HG03457 (cell line): ENCODE measurements at regions not wholly inside any gene's neighbourhood (a gene's known extent, or its start where the extent isn't known, plus 50 kb on each side); places are given as distances from the start of the nearest gene placed in this dataset.
"Not testable (repeated sequence)": the region's sequence is repeated elsewhere in the genome, so short reads cannot be mapped to it uniquely, and the experiment has no call there.

Experiments
- ATAC-seq: cut with Tn5 transposase; IDR thresholded peaks from one replicate; pipeline ENCODE4 v1.9.1; 2021; ENCODE audit warnings: moderate number of reproducible peaks; ENCODE audit not compliant: unreplicated experiment

DNA sequence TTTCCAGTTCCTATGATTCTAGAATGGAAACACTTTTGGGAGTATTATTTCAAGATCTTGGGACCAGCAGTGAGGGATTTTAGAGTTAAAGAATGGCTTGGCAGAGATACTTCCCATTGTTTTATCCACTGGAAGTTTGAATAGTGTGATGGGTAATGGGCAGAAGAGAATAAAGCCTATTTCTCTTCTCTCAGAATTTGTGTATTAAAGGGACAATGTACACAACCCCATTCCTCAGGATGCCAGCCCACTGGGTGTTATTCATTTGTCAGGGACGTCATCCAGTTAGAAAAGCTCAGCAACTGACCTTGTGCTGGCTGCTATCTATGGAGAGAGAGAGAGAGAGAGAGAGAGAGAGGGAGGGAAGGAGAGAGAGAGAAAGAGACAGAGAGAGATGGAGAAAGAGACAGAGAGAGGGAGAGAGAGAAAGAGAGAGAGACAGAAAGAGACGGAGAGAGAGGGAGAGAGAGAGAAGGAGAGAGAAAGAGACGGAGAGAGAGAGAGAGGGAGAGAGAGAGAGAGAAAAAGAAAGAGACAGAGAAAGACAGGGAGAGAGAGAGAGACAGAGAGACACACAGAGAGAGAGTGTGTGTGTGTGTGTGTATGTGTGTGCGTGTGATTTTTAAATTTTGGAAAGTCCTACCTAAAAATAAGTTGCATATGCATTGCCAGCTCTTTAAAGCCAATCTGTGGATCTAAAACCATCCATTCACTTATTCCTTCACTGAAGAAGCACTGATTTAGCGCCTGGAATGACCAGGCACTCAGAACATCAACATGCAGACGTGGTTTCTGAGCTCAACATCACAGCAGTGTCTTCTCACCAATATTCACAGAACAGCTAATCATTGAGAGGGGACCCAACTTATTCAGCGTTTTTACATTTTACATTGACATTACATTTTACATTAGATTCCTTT lies 388.8 kb downstream of the THBS2 start:
- ATAC-seq: no peak

DNA sequence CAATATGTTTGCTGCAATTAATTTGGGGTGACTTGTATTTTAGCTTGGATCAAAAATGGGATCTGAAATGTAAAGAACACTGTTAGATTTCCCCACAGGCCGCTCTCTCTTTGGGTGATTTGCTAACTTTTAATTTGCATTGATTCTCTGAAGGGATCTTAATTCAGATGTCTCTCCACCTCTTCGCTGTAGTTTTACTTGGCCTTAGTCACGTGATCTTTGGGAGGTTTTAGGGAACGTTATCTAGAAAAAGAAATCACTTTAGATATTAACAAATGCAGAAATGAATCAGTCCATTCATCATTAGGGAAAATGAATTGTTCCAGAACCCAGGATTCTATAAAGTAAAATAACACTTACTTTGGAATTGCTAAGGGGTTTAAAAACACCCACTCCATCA lies 390.2 kb downstream of the THBS2 start:
- no peak for ATAC-seq

DNA sequence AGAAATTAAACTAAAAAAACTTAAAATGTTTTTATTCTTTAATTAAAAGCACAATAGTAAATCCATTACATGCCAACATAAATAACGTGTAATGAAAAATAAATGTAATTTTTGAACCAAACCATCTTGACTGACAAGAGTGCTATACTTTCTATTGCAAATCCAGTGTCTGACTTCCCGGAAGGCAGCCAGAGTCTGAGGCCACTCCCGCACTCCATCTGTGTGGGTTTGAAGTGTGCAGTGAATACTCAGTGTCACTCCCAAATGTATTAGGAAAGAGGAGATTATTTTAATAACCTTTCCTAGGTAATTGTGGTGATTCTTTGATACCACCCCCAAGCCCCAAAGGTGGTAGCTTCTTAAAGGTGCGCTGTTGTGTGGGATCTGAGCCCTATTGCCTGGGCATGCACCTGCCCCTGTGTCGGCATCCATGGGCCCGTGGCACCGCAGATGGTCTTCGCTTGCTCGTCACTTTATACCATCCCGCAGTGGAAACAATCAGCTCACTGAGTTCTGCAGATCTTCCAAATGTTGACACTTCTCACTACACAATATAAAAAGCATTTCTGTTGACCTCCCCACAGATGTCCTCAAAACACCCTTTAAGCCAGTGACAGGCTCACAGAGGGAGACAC lies 391.2 kb downstream of the THBS2 start:
- ATAC-seq: no peak

DNA sequence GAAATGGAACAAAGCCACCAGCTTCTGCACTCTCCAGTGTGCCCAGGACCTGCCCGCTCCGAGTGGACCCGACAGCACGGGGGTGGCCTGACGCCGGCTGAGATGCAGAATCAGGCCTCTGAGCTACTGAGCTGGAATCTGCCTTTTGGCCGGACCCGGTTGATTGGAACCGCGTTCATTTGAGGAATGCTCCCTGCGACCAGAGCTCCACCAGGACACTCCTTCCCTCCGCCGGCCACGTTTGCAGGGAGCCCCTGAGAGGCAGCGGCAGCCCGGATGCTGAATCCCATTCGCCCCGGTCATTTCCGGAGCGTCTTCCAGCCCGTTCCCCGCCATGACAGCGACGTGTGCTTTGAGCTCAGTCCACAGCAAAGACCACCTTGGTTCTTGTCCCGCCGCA lies 392.7 kb downstream of the THBS2 start:
- no peak for ATAC-seq

DNA sequence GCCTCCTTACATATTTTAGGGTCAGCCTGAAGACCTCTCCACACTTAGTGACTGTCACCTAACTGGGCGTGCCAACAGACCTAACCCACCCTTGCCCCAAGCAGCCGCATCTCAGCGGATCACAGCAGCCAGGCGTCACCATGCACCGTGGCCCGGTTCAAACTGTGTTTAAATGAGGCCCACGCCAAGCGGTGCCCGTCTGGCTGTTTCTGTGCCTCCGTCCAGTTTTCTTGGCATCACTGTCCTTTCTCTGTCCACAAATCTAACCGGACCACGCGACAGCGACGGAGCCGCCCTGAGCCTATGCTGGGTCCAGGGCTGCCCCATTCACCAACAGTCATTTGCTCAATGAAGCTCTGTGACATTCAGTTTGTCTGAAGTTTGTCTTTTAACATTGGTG lies 393.3 kb downstream of the THBS2 start:
- ATAC-seq: no peak

DNA sequence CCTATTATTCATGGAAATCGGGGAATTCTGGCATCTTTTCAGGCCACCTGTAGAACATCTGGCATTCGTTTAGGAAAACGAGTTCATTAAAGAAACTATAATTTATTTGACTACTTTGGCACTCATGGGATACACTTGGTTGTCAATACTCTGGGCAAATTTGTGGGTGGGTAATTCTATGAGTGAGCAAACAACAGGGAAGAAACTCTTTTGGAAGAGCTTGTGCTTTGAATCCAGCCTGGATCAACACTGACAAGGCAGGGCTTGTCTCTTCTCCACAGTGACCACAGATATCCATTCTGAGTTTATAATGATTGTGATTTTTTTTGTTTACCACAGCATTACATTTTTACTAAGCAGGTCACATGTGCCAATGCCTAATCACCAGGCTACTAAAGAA lies 394.7 kb downstream of the THBS2 start:
- no peak for ATAC-seq

DNA sequence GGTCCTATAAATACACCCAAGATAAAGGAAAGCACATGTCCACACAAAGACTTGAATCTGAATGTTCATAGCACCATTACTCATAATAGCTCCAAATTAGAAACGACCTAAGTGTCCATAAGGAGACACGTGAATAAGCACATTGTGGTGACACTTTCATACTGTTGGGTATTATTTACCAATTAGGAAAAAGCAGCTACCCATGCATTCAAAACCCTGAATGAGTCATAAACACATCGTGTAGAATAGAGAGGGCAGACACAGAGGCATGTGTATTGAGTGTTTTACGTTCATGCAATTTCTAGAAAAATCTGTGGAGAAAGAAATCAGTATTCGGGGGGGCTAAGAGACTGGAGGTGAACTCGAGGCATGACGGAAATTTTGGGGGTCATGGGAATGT lies 396.7 kb downstream of the THBS2 start:
- no peak for ATAC-seq

DNA sequence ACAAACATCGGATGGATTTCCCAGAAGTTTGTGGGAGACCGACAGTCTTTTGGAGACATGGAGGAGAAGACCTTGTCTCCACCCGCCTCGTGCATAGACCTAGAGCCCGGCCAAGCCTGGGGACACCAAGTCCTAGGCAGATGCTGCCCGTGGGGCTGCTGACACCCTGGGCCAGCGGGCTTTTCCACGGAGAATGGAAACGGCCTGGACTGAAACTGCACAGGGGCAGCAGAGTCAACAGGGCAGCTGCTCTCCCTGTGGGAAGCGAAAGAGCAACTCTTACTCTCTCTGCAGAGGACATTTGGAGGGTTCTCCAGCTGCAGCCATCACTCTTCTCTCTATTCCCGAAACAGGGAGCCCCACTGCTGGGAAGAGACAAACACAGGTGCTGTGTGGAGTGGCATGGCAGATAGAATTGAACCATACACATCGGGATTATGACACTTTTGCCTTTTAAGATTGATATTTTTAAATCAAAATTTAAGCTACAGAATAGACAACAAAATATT lies 401.2 kb downstream of the THBS2 start:
- ATAC-seq: no peak

DNA sequence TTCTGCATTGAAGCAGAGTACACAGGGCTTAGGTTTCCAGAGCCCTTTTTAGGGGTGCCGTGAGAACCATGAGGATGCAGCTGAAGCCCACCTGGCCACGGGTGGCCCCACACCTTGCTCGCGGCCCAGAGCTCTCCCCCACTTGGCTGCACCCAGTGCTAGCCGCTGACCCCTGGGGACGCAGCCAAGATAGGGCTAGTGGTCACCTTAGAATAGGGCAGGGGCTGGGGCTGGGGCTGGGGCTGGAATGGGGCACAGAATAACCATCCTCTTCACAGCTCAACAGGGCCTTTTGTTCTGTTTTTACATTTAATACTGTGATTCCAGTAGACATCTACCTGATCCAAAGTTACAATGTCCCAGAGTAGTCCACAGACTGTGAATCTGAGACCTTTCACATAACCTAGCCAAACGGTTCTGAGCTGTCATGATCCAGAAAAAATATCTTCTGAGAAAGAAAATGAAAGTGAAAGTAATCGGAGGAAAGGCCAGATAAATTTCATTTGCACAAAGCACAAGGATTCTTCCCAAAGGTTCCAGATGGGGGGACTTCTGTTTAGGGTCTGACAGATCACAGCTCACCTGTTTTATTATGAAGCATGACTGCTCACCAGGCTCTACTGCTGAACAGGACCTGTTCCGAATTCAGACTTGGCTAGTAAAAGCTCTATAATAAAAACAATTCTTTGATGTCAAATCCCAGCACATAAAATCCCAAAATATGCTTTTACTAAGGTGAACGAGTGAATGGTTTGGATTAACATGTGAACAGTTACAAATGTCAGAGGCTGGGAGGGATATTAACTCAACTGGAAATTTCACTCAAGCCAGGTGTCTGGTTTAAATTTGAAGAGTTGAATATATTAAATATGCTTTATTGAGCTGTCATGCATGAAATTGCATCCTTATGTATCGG lies 401.9 kb downstream of the THBS2 start:
- ATAC-seq: no peak

DNA sequence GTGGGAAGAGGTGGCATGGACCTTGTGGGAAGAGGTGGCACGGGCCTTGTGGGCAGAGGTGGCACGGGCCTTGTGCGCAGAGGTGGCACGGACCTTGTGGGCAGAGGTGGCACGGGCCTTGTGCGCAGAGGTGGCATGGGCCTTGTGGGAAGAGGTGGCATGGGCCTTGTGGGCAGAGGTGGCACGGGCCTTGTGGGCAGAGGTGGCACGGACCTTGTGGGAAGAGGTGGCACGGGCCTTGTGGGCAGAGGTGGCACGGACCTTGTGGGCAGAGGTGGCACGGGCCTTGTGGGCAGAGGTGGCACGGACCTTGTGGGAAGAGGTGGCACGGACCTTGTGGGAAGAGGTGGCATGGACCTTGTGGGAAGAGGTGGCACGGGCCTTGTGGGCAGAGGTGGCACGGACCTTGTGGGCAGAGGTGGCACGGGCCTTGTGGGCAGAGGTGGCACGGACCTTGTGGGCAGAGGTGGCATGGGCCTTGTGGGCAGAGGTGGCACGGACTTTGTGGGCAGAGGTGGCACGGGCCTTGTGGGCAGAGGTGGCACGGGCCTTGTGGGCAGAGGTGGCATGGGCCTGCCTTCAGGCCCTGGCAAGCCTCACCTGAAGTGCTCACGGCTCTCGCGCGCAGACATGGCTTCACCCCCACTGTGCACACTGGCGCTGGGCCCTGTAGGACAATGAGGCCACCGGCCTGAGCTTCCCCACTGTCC lies 403.5 kb downstream of the THBS2 start:
- not testable (repeated sequence) for ATAC-seq

DNA sequence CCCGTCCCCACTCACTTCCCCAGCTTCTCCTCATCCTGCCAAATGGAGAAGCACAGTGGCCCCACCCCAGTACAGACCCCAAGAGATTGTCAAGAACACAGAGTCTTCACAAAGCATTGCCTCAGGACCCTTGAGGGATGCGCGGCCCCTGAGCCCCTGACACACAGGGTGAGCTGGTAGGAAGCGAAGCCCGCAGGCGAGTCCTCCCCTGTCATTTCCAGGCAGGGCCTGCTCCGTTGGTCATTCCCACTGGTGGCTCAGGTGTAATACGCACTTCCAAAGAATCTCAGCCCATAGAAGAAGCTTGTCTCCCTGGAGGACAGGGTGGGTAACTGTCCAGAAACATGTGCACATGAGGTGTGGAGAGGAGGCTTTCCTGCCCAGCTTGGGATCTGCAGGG lies 404.2 kb downstream of the THBS2 start:
- no peak for ATAC-seq

DNA sequence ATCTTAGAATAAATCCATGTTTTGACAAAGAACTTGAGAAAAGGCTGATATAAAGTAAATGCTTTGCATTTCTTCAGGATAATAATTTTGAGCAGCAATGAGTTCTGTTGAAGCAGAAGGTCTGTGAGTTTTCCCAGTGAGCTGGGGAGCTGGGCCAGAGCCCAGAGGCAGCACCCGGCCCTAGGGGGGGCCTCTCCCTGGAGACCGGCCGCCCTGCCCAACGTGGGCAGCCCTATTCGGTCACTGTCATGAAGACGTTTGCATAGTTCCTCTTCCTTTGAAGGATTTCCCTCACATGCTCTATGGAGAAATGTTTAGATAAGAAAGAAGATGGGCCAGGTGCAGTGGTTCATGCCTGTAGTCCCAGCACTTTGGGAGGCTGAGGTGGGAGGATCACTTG lies 404.8 kb downstream of the THBS2 start:
- ATAC-seq: no peak

DNA sequence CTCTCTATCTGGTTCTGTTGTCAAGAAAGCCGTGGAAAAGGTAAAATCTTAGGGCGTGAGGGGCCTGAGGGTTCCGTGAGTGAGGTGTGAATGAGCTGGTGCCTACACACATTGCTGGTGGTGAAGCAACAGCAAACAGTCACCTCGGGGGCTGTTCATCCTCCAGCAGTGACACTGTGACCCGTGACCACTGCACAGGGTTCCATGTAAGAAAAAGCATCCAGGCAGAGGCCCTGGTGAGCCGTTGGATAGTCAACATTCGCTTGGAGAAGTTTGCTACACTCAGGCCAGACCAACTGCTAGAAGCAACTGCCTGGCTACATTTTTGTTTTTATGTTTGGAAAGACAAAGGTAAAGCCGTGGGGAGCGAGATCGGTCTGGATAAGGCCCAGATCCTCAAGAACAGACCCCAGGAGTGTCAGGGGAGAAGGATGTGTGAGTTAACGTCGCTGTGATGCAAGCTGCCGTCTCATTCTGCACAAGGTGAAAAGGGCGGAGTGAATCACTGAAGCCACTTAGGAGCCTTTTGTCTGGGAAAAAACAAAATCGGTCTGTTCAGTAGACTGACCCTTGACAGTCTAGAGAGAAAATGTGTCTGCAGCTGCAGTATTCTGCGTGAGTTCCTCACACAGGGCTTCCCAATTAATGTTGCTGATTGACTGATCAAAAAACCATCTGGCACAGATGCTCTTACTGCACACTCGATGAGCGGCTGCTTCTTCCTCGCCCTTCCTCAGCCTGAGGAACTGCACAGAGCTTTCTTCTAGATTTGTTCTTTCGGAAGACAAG lies 404.0 kb downstream of the SMOC2 start:
- no peak for ATAC-seq

DNA sequence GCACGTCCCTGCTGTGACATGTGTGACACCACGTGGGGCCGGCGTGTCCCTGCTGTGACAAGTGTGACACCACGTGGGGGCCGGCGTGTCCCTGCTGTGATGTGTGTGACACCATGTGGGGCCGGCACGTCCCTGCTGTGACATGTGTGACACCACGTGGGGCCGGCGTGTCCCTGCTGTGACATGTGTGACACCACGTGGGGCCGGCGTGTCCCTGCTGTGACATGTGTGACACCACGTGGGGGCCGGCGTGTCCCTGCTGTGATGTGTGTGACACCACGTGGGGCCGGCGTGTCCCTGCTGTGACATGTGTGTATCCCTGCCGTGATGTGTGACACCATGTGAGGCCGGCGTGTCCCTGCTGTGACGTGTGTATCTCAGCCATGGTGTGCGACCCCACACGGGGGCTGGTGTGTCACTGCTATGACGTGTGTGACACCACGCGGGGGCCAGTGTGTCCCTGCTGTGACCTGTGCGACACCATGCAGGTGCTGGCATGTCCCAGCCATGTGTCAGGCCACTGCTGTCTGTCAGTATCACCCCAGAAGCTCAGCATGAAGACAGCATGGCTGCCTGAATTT lies 401.7 kb downstream of the SMOC2 start:
- ATAC-seq: not testable (repeated sequence)

DNA sequence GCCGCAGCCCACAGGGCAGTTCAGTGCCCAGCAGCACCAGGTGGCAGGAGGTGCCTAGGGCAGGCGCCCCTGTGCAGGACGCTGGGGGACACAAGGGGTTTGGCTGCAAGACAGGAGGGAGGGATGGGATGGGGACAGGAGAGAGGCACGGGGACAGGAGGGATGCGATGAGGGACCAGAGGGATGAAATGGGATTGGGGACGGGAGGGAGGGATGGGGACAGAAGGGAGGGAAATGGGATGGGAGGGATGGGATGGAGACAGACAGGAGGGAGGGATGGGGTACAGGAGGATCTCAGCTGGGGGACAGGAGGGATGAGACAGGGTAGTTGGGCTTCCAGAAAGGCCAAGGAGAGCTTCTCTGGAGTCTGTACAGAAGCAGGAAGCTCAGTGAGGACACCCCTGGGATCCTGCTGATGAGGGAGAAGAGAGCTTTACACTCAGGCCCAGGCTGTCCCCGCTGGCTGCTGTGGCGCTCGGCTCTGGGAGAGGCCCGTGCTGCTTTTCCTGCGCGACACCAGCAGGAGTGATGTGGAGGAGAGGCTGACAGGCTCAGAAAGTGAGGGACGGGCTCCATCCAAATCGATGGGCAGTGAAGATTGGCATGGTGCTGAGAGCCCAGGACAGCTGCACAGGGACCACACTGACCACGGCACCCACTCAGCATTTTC lies 400.8 kb downstream of the SMOC2 start:
- ATAC-seq: no peak

DNA sequence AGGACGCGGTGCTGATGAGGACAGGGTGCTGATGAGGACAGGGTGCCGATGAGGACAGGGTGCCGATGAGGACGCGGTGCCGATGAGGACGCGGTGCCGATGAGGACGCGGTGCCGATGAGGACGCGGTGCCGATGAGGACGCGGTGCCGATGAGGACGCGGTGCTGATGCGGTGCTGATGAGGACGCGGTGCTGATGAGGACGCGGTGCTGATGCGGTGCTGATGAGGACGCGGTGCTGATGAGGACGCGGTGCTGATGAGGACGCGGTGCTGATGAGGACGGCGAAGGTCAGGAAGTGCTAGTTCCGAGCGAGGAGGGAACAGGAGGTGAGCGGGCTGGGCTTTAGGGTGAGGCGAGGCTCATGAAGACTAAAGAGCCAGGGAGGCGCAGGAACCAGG lies 399.9 kb downstream of the SMOC2 start:
- ATAC-seq: not testable (repeated sequence)

DNA sequence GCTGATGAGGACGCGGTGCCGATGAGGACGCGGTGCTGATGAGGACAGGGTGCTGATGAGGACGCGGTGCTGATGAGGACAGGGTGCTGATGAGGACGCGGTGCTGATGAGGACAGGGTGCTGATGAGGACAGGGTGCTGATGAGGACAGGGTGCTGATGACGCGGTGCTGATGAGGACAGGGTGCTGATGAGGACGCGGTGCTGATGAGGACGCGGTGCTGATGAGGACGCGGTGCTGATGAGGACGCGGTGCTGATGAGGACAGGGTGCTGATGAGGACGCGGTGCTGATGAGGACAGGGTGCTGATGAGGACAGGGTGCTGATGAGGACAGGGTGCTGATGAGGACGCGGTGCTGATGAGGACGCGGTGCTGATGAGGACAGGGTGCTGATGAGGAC lies 399.3 kb downstream of the SMOC2 start:
- ATAC-seq: not testable (repeated sequence)

DNA sequence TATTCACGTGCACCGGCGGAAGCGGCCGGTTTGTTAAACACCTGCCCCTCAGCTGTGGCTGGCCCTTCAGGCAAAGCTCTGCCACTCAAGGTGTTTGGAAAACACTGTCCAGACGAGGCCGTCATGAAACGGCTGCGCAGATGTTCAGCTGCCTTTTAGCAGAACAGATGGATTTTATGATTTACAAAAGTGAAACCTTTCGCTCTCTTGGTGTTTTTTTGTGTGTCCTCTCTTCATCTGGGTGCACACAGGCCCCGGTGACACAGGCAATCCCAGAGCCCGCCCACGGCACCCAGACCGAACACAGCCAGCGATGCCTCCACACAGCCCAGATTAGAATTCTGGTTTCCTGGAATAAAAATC lies 397.0 kb downstream of the SMOC2 start:
- no peak for ATAC-seq
